HCT116 (cell line): ENCODE measurements at regions not wholly inside any gene's neighbourhood (a gene's known extent, or its start where the extent isn't known, plus 50 kb on each side); places are given as distances from the start of the nearest gene placed in this dataset.

ENCODE experiments used
- ATAC-seq: fragments of 200-7000 bp; cut with Tn5 transposase; 2 replicates; pipeline ENCODE4 v1.9.1; 2020; ENCODE audit warnings: mild to moderate bottlenecking, moderate library complexity
- BruUV-seq: library from RNA; stranded (reverse); fragments of 400-500 nt; replicated peaks from 2 replicates; lab custom pipeline; 2021; lab: Mats Ljungman, UMichigan
- CTCF ChIA-PET: fragments of 300-600 bp; sonication (Branson Sonifier 250); formaldehyde crosslinking; loops from one replicate; lab custom pipeline; 2021; ENCODE audit warnings: antibody characterized with exemption; lab: Charles Lee
- POLR2A ChIA-PET: fragments of 300-600, 350-600 bp; sonication (Branson Sonifier 250); formaldehyde crosslinking; loops from one replicate; lab custom pipeline; 2021; ENCODE audit warnings: antibody characterized with exemption; lab: Charles Lee
- RAD21 ChIA-PET, 2 experiments: fragments of 300-600 bp; sonication (Branson Sonifier 250); formaldehyde crosslinking; loops; one replicate each; lab custom pipeline; 2023; ENCODE audit warnings: low total read pairs in 2 of 2; ENCODE audit not compliant: uncharacterized antibody in 2 of 2, unreplicated experiment in 2 of 2, low non-redundant PET in 1 of 2; lab: Charles Lee
- DNase-seq: peaks from one replicate; pipeline ENCODE4 v3.0.0-alpha.2; 2010; ENCODE audit warnings: low read depth, low spot score
- H2AFZ ChIP-seq: fragments of 200-600 bp; shearing (Covaris generic), sonication (generic); 2 replicates; pipeline ENCODE4 v1.6.1; 2017; ENCODE audit warnings: low read depth, mixed run types, mixed read lengths, antibody characterized with exemption, low read length; ENCODE audit not compliant: poor library complexity, severe bottlenecking
- H3K27ac ChIP-seq: 2 replicates; pipeline ENCODE4 v1.5.1; 2012; ENCODE audit warnings: low read depth, low read length
- H3K27me3 ChIP-seq: fragments of 200-600 bp; sonication (generic); 2 replicates; pipeline ENCODE4 v1.6.1; 2016; ENCODE audit warnings: mixed run types, low read length, mixed read lengths; ENCODE audit not compliant: insufficient read depth
- H3K36me3 ChIP-seq, 2 experiments: fragments of 200-500 bp in 1 of 2; fragments of 200-600 bp in 1 of 2; sonication (Bioruptor generic) in 1 of 2; sonication (generic) in 1 of 2; 2 replicates each; pipeline versions ENCODE4 v1.5.1 to v1.6.1; 2014 to 2016; ENCODE audit warnings: low read length in 2 of 2, inconsistent platforms in 1 of 2, mixed read lengths in 1 of 2, mixed run types in 1 of 2; ENCODE audit not compliant: insufficient read depth in 2 of 2, control insufficient read depth in 1 of 2
- H3K4me1 ChIP-seq, 2 experiments: fragments of 200-600 bp in 1 of 2; sonication (generic) in 1 of 2; 2 replicates each; pipeline versions ENCODE4 v1.5.1 to v1.6.1; 2012 to 2017; ENCODE audit warnings: low read length in 2 of 2, inconsistent platforms in 1 of 2, mild to moderate bottlenecking in 1 of 2, mixed read lengths in 1 of 2, mixed run types in 1 of 2, moderate library complexity in 1 of 2; ENCODE audit not compliant: insufficient read depth in 2 of 2, control insufficient read depth in 1 of 2
- H3K4me2 ChIP-seq: fragments of 200-600 bp; sonication (generic); 2 replicates; pipeline ENCODE4 v1.6.1; 2017; ENCODE audit warnings: mixed run types, low read length, mixed read lengths
- H3K4me3 ChIP-seq, 2 experiments: fragments of 200-600 bp in 1 of 2; sonication (generic) in 1 of 2; replicated peaks in 1 of 2; 2 replicates each; pipeline ENCODE4 v1.5.1; 2011 to 2016; ENCODE audit warnings: low read length in 2 of 2, control low read depth in 1 of 2, low read depth in 1 of 2, mild to moderate bottlenecking in 1 of 2, mixed read lengths in 1 of 2, mixed run types in 1 of 2
- H3K79me2 ChIP-seq: fragments of 200-600 bp; sonication (generic); 2 replicates; pipeline ENCODE4 v1.6.1; 2017; ENCODE audit warnings: mild to moderate bottlenecking, mixed run types, low read length, moderate library complexity, mixed read lengths; ENCODE audit not compliant: insufficient read depth
- H3K9ac ChIP-seq: fragments of 200-600 bp; sonication (generic); 2 replicates; pipeline ENCODE4 v1.6.1; 2016; ENCODE audit warnings: low read length, mixed read lengths
- H3K9me2 ChIP-seq: fragments of 200-600 bp; sonication (generic), shearing (Covaris generic); 2 replicates; pipeline ENCODE4 v1.6.1; 2017; ENCODE audit warnings: mixed run types, mild to moderate bottlenecking, moderate library complexity; ENCODE audit not compliant: insufficient read depth
- H3K9me3 ChIP-seq, 2 experiments: fragments of 200-500 bp in 1 of 2; fragments of 200-600 bp in 1 of 2; sonication (Bioruptor generic) in 1 of 2; sonication (generic) in 1 of 2; 2 replicates each; pipeline ENCODE4 v1.6.1; 2014 to 2017; ENCODE audit warnings: low read length in 2 of 2, mixed read lengths in 2 of 2, inconsistent platforms in 1 of 2, low read depth in 1 of 2, mild to moderate bottlenecking in 1 of 2, mixed run types in 1 of 2, moderate library complexity in 1 of 2; ENCODE audit not compliant: control insufficient read depth in 1 of 2, insufficient read depth in 1 of 2
- H4K20me1 ChIP-seq: fragments of 200-600 bp; sonication (generic), shearing (Covaris generic); 2 replicates; pipeline ENCODE4 v1.6.1; 2017; ENCODE audit warnings: mixed run types, mild to moderate bottlenecking, moderate library complexity; ENCODE audit not compliant: insufficient read depth
- ATF3 ChIP-seq: IDR thresholded peaks from 2 replicates; pipeline ENCODE4 v1.6.1; 2012
- CBX3 ChIP-seq: IDR thresholded peaks from 2 replicates; pipeline ENCODE4 v1.6.1; 2012; ENCODE audit warnings: low read depth
- EGR1 ChIP-seq: IDR thresholded peaks from 2 replicates; pipeline ENCODE4 v1.6.1; 2012; ENCODE audit warnings: low read depth
- EZH2 ChIP-seq: fragments of 200-600 bp; sonication (generic); IDR thresholded peaks from 2 replicates; pipeline ENCODE4 v1.6.1; 2017; ENCODE audit warnings: antibody characterized with exemption, mixed run types
- EZH2phosphoT487 ChIP-seq: fragments of 200-600 bp; IDR thresholded peaks from 2 replicates; pipeline ENCODE4 v1.6.1; 2018; ENCODE audit warnings: antibody characterized with exemption, borderline replicate concordance
- FOSL1 ChIP-seq: IDR thresholded peaks from 2 replicates; pipeline ENCODE4 v1.6.1; 2012; ENCODE audit warnings: low read depth
- JUND ChIP-seq: IDR thresholded peaks from 2 replicates; pipeline ENCODE4 v1.6.1; 2012
- MAX ChIP-seq: IDR thresholded peaks from 2 replicates; pipeline ENCODE4 v1.6.1; 2012
- POLR2AphosphoS5 ChIP-seq: IDR thresholded peaks from 2 replicates; pipeline ENCODE4 v1.6.1; 2011; ENCODE audit warnings: mild to moderate bottlenecking, low read depth, low read length, moderate library complexity
- REST ChIP-seq: IDR thresholded peaks from 2 replicates; pipeline ENCODE4 v1.6.1; 2012; ENCODE audit warnings: low read depth
- SIN3A ChIP-seq: IDR thresholded peaks from 2 replicates; pipeline ENCODE4 v1.6.1; 2012; ENCODE audit warnings: low read depth
- SRF ChIP-seq: IDR thresholded peaks from 2 replicates; pipeline ENCODE4 v1.6.1; 2012; ENCODE audit warnings: low read depth
- YY1 ChIP-seq: IDR thresholded peaks from 2 replicates; pipeline ENCODE4 v1.6.1; 2011; ENCODE audit warnings: low read length, low read depth, moderate library complexity, mild to moderate bottlenecking; ENCODE audit not compliant: insufficient replicate concordance; ENCODE audit errors: extremely low read depth
- ZFX ChIP-seq: fragments of 450-650 bp; IDR thresholded peaks from 2 replicates; pipeline ENCODE4 v1.6.1; 2017
- ZNF274 ChIP-seq: fragments of 200-500 bp; sonication (Bioruptor generic); IDR thresholded peaks from 2 replicates; pipeline ENCODE4 v1.6.1; 2014; ENCODE audit warnings: mild to moderate bottlenecking, low read depth, low read length, inconsistent platforms
- intact Hi-C: fragments of 100-400 bp; cut with micrococcal nuclease; formaldehyde crosslinking; loops from 2 replicates; pipeline ENCODE4 v1.10.0; 2022
- TF ChIP-seq, protein P1 (sequence below), 3 experiments: fragments of 200-600 bp in 1 of 3; sonication (generic) in 1 of 3; IDR thresholded peaks in 2 of 3; conservative IDR thresholded peaks in 1 of 3; 2 replicates each; pipeline ENCODE4 v1.5.1; 2012 to 2017; ENCODE audit warnings: low read depth in 2 of 3, low read length in 2 of 3, antibody characterized with exemption in 1 of 3, borderline replicate concordance in 1 of 3, control low read depth in 1 of 3, mild to moderate bottlenecking in 1 of 3, mixed read lengths in 1 of 3, mixed run types in 1 of 3, moderate library complexity in 1 of 3; ENCODE audit not compliant: insufficient read depth in 1 of 3

- Histone ChIP-seq H3K9ac (no peak overlapping the region), H3K27ac (no peak overlapping the region), H4K20me1 (no peaks in the 10 kb centered on the region), H3K9me2 (no peaks in the 10 kb centered on the region), H3K36me3 (no peaks in the 10 kb centered on the region), H2AFZ (no peak overlapping the region), H3K27me3 (no peaks in the 10 kb centered on the region), H3K9me3 (no peaks in the 10 kb centered on the region), H3K4me2 (no peak overlapping the region), H3K79me2 (no peaks in the 10 kb centered on the region), H3K4me1 (peaks cover 0 to 13% of the 10 kb centered on the region in 2 experiments; a peak in 2 of 4 replicates), H3K4me3 (no peak overlapping the region)
- BruUV-seq = no TSS peak
- DNase-seq (no peak), ATAC-seq (no peak)
- TF ChIP-seq SRF (no peak), FOSL1 (no peak), EGR1 (no peak), POLR2AphosphoS5 (no peak), EZH2phosphoT487 (no peak), JUND (no peak), MAX (no peak)
- ChIA-PET CTCF (no interaction called here), RAD21 (no interaction called here), POLR2A (no interaction called here)
- intact Hi-C loops = no loop called here
These were observed 427.4 kb downstream of the UTRN start for GRCh38 chr6:144712541-144712940.

GRCh38 chr6:144714021-144714712 lies 429.0 kb downstream of the UTRN start:
- DNase-seq (no peak), ATAC-seq (no peak)
- Histone ChIP-seq H3K79me2 (no peaks in the 10 kb centered on the region), H2AFZ (no peak overlapping the region), H3K36me3 (no peaks in the 10 kb centered on the region), H3K4me1 (peaks cover 0 to 20% of the 10 kb centered on the region in 2 experiments; a peak in 2 of 4 replicates), H3K27ac (no peak overlapping the region), H3K9ac (no peak overlapping the region), H3K9me3 (no peaks in the 10 kb centered on the region), H3K4me3 (no peak overlapping the region), H4K20me1 (no peaks in the 10 kb centered on the region), H3K4me2 (no peak overlapping the region), H3K9me2 (no peaks in the 10 kb centered on the region), H3K27me3 (no peaks in the 10 kb centered on the region)
- POLR2A ChIA-PET = no interaction called here
- CTCF ChIA-PET = no interaction called here
- intact Hi-C loops = no loop called here
- RAD21 ChIA-PET = no interaction called here
- no TSS peak for BruUV-seq
- TF ChIP-seq YY1 = no peak
- TF ChIP-seq REST = no peak
- TF ChIP-seq EZH2phosphoT487 = no peak
- TF ChIP-seq ZFX = no peak
- TF ChIP-seq, protein P1, sequence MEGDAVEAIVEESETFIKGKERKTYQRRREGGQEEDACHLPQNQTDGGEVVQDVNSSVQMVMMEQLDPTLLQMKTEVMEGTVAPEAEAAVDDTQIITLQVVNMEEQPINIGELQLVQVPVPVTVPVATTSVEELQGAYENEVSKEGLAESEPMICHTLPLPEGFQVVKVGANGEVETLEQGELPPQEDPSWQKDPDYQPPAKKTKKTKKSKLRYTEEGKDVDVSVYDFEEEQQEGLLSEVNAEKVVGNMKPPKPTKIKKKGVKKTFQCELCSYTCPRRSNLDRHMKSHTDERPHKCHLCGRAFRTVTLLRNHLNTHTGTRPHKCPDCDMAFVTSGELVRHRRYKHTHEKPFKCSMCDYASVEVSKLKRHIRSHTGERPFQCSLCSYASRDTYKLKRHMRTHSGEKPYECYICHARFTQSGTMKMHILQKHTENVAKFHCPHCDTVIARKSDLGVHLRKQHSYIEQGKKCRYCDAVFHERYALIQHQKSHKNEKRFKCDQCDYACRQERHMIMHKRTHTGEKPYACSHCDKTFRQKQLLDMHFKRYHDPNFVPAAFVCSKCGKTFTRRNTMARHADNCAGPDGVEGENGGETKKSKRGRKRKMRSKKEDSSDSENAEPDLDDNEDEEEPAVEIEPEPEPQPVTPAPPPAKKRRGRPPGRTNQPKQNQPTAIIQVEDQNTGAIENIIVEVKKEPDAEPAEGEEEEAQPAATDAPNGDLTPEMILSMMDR (IDR thresholded peaks at IDR 0.05 in 2 of 3, conservative IDR thresholded peaks at IDR 0.05 in 1 of 3; ENCODE audit: borderline replicate concordance in 1 of 3, insufficient read depth in 1 of 3, low read depth in 2 of 3, low read length in 2 of 3) = no peak
- no peak for TF ChIP-seq CBX3
- TF ChIP-seq JUND = no peak
- no peak for TF ChIP-seq EZH2
- no peak for TF ChIP-seq ZNF274
- no peak for TF ChIP-seq ATF3
- no peak for TF ChIP-seq SIN3A
